ENCODE measurements at regions not wholly inside any gene's neighbourhood (a gene's known extent, or its start where the extent isn't known, plus 50 kb on each side); places are given as distances from the start of the nearest gene placed in this dataset.

DNA sequence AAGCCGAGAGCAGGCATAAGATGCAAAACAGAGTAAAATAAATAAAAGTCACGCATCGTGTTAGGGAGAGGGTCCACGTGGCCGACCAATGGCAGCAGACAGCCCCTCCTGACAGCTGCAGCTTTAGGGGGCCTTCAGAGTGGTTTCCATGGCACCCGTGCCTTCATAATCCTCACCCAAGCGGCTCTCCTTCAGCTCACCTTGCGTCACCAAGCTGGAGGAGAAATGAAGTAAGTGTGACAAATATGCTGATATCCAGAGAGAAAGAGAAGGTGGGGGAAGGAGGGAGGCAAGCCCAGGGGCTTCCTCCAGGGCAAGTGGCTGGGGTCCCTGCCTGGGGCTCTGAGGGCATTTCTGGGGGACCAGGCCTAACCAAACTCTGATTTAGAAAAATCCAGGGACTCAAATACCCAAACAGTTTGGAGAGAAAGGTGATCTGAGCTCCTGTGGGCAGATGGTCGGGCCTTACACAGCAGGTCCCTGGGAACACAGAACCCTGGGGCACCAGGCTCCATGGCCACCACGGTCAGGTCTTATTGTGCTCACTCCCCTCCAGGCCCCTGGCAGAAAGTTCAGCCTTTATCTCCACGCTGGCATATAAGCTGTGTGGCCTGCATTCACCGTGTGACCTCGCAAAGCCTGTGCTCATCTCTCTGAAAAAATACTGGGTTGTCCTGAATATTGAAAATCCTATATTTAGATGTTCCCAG, 80.7 kb upstream of the TNRC6C start:
- Histone ChIP-seq H3K36me3 (no peaks in the 10 kb centered on the region), H3K4me1 (peaks cover 25 to 28% (median 26%) of the 10 kb centered on the region in 4 donors), H3K27ac (replicated peaks in 1 of 4) (no peak overlapping the region), H3K27me3 (peaks cover 0 to 8% (median 0%) of the 10 kb centered on the region in 4 donors), H3K9me3 (peaks cover 0 to 10% (median 8%) of the 10 kb centered on the region in 4 donors), H3K4me3 (no peak overlapping the region)
- WGBS: 90% methylated on average over 13 of the region's 13 CpGs
- TF ChIP-seq POLR2A (IDR thresholded peaks at IDR 0.05; ENCODE audit: low read depth) (no peak), EP300 (IDR thresholded peaks at IDR 0.05) (no peak), POLR2AphosphoS5 (IDR thresholded peaks at IDR 0.05) (no peak)
- TF ChIP-seq, protein P1, sequence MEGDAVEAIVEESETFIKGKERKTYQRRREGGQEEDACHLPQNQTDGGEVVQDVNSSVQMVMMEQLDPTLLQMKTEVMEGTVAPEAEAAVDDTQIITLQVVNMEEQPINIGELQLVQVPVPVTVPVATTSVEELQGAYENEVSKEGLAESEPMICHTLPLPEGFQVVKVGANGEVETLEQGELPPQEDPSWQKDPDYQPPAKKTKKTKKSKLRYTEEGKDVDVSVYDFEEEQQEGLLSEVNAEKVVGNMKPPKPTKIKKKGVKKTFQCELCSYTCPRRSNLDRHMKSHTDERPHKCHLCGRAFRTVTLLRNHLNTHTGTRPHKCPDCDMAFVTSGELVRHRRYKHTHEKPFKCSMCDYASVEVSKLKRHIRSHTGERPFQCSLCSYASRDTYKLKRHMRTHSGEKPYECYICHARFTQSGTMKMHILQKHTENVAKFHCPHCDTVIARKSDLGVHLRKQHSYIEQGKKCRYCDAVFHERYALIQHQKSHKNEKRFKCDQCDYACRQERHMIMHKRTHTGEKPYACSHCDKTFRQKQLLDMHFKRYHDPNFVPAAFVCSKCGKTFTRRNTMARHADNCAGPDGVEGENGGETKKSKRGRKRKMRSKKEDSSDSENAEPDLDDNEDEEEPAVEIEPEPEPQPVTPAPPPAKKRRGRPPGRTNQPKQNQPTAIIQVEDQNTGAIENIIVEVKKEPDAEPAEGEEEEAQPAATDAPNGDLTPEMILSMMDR (IDR thresholded peaks at IDR 0.05): no peak
- DNase-seq (ENCODE audit: extremely low spot score): no peak
- intact Hi-C loops (cut with DNase I): no loop called here

DNA sequence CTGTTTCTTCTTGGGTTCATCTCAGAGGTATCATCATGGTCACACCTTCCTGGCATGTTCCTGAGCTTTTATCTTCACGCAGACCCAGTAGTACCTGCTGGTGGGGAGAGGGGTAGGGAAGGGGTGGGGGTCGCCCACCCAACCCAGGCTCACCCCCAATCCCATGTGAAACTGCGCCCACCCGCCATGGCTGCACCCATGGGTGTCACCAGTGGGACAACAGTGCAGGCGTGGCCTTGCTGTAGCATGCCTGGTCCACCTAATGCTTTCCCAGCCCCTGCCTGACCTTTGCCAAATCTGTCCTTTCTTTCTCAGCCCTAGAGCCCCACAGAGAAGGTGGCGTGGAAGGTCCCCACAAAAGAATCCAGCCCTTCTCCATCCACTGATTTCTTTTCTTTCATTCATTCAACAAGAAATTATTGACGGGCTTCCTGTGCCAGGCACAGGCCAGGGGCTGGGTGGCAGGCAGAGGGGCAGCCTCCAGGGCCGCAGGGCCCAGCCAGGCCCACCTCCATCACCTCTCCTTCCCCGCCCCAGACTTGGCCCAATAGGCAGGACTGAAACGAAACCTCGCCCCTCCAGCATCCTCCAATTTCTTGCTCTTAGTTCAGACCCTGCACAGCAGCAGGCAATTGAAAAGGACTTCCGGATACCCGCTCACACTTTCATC, 79.1 kb upstream of the TNRC6C start:
- H3K4me3 ChIP-seq: no peak overlapping the region
- H3K4me1 ChIP-seq: peaks cover 30 to 34% (median 31%) of the 10 kb centered on the region in 4 donors
- peaks cover 0 to 2% (median 0%) of the 10 kb centered on the region in 4 donors for H3K27me3 ChIP-seq
- H3K27ac ChIP-seq (replicated peaks in 1 of 4): no peak overlapping the region
- 96% methylated on average over 13 of the region's 13 CpGs for WGBS
- H3K9me3 ChIP-seq: peaks cover 0 to 10% (median 8%) of the 10 kb centered on the region in 4 donors
- H3K36me3 ChIP-seq: no peaks in the 10 kb centered on the region
- no peak for DNase-seq (ENCODE audit: extremely low spot score)
- intact Hi-C loops (cut with DNase I): no loop called here
- TF ChIP-seq, protein P1 (IDR thresholded peaks at IDR 0.05): no peak

DNA sequence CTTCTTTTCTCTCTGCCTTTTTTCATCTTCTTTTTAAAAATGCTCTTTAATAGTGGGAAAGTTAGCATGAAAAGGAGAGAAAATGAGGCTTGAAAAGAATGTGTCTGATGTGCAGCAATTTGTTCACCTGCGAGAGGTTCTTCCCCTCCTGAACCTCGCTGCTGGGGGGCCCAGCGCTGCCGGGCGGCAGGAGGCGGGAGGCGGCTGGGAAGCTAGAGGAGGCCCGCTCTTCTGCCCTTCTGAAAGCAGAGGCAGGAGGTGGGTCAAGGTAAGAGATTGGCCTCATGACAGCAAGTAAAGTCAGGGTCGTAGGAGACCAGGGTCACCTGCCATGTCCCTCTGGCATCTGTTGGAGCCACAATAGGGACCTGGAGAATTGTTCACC, 78.6 kb upstream of the TNRC6C start:
- no peak for TF ChIP-seq POLR2A (IDR thresholded peaks at IDR 0.05; ENCODE audit: low read depth)
- no peak for TF ChIP-seq EP300 (IDR thresholded peaks at IDR 0.05)
- TF ChIP-seq POLR2AphosphoS5 (IDR thresholded peaks at IDR 0.05): no peak
- TF ChIP-seq, protein P1 (IDR thresholded peaks at IDR 0.05): no peak
- peaks cover 0 to 10% (median 8%) of the 10 kb centered on the region in 4 donors for H3K9me3 ChIP-seq
- H3K36me3 ChIP-seq: no peaks in the 10 kb centered on the region
- no peak for DNase-seq (ENCODE audit: extremely low spot score)
- WGBS: 93% methylated on average over 9 of the region's 9 CpGs
- no peak overlapping the region for H3K4me3 ChIP-seq
- no peaks in the 10 kb centered on the region for H3K27me3 ChIP-seq
- intact Hi-C loops (cut with DNase I): no loop called here
- no peak overlapping the region for H3K27ac ChIP-seq (replicated peaks in 1 of 4)
- H3K4me1 ChIP-seq: peaks cover 30 to 34% (median 31%) of the 10 kb centered on the region in 4 donors

DNA sequence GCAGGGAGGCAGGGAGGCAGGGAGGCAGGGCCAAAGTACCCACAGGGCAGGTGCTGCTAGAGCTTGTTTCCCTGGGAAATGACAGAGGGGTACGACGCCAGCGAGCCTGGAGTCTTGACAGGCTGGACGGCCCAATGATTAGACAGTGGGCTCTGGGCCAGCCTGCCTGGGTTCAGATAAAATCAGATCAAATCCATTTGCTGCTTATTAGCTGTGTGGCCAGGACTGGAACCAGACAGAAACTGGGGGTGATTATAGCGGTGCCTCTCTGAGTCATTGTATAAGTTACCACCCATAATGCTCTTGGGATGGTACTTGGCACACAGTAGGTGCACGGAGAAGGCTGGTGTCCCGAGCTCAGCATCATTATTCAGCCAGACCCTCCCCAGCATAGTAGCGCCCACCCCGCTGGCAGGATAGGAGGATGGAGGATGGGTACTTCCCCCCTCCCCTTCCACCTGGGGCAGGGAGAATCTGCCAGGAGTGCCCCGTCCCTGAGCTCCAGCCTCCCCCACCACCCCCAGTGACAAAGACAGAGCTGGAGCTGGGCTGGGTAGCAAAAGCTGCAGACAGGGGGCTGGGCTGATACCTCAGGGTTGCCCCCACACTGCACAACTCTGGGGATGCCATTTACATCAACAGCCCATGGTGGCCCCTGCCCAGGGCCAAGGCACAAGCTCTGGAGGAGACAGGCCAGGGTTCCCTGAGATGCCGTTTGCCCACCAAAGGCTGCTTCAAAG, 77.6 kb upstream of the TNRC6C start:
- Histone ChIP-seq H3K4me1 (peaks cover 30 to 34% (median 31%) of the 10 kb centered on the region in 4 donors), H3K36me3 (no peaks in the 10 kb centered on the region), H3K27me3 (no peaks in the 10 kb centered on the region), H3K27ac (replicated peaks in 1 of 4) (peak overlapping the region in 3 of 4 donors; percentile 49 to 58 (median 56)), H3K9me3 (peaks cover 0 to 7% (median 6%) of the 10 kb centered on the region in 4 donors), H3K4me3 (no peak overlapping the region)
- WGBS: 79% methylated on average over 6 of the region's 11 CpGs
- TF ChIP-seq, protein P1 (IDR thresholded peaks at IDR 0.05): no peak
- TF ChIP-seq POLR2AphosphoS5 (IDR thresholded peaks at IDR 0.05) (no peak), POLR2A (IDR thresholded peaks at IDR 0.05; ENCODE audit: low read depth) (no peak), EP300 (IDR thresholded peaks at IDR 0.05) (no peak)
- no peak for DNase-seq (ENCODE audit: extremely low spot score)
- intact Hi-C loops (cut with DNase I): no loop called here
